GM21360 (cell line): ENCODE measurements at regions not wholly inside any gene's neighbourhood (a gene's known extent, or its start where the extent isn't known, plus 50 kb on each side); places are given as distances from the start of the nearest gene placed in this dataset.

ENCODE experiments used
- ATAC-seq: cut with Tn5 transposase; IDR thresholded peaks from one replicate; pipeline ENCODE4 v1.9.1; 2021; ENCODE audit warnings: mild to moderate bottlenecking, moderate library complexity; ENCODE audit not compliant: unreplicated experiment

DNA sequence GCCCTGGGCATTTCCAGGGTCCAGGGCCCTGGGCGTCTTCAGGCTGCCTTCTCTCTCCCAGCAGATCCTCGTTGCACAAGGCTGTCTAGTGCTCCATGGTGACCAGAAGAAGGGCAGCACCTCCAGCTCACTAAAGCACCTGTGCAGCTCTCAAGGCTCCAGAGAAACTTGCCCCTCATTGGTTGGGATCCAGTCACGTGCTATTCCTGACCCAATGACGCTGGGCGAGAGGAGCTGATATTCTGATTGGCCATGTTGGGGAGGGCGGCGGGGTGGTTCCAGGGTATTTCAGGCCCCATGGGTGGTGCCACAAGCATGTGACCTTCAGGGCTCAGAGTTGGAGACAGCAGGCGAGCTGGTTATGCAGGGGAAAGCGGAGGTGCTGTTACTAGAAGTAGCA is 309.1 kb downstream of the TOX3 start:
- no peak for ATAC-seq

DNA sequence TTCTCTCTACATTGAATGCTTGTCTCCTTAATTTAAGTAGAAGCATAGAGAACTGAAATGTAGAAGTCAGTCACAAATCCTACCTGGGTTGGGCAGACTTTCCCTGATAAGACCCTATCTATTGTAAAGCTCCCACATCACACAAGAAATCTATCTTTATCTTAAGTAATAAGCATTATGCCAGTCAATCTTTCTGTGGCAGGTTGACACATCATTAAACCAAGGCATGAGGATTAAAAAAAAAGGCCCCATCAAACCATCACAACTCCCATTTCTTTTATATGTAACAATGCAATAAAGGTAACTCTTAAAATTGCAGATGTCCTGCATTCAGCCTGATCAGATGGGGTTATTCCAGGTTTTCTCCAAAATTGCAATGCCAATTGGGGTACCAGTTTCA is 311.8 kb downstream of the TOX3 start:
- no peak for ATAC-seq

- ATAC-seq = no peak
Measured at GRCh38 chr16:52234626-52235025, 312.3 kb downstream of the TOX3 start.

DNA sequence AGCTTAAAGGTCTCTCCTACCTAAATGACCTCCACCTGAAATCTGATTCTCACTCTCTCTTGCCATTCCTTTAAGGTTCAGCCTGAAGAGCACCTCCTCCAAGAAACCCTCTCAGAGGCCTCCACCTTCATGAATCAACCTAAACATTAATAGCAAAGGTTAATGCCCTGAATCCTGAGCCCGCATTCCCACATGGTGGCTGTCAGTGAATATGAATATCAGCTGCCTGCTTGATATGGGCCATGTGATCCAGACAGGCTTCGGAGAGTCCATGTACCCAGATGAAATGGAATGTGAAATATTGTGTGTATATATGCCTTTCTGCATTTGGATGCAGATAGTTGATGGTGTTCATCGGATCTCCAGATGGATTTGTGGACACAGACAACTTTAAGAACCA is 317.5 kb downstream of the TOX3 start:
- ATAC-seq = no peak

GRCh38 chr16:52227851-52228250 is 319.1 kb downstream of the TOX3 start:
- ATAC-seq = no peak

GRCh38 chr16:52212841-52213240 is 334.1 kb downstream of the TOX3 start:
- no peak for ATAC-seq

DNA sequence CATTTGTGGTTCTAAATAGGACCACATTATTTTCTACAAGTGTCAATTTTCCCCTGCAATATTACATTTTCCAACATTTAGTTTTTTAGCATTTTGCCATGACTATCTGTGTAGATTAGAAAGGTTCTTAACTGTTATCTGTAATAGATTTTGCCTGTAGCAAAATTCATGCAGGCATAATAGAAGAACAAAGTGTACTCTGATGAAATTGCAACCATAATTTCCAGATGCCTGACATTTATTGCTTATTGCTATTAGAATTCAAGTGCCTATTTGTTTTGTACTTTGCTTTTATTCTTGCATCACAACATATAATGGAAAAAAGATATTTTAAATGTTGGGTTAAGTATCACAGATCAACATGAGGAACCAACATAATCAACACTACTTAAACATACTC is 337.7 kb downstream of the TOX3 start:
- ATAC-seq = no peak

DNA sequence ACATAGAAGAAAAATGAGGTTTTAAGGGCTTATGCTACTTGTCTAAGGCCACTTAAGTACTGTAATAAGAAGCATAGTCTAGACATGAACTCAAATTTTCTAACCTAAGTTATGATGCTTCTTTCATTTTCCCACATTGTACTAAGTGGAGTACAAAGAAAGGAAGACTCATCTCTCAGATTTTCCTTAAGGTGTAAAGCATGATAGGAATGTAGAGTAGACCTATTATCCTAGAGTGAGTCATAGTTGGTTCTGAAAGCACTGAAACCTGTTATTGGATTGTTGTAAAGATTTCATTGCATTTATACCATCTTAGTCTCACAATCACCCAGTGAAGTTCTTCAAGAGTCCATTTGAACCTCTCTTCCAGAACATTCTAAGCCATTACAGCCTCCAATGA is 343.8 kb downstream of the TOX3 start:
- no peak for ATAC-seq

DNA sequence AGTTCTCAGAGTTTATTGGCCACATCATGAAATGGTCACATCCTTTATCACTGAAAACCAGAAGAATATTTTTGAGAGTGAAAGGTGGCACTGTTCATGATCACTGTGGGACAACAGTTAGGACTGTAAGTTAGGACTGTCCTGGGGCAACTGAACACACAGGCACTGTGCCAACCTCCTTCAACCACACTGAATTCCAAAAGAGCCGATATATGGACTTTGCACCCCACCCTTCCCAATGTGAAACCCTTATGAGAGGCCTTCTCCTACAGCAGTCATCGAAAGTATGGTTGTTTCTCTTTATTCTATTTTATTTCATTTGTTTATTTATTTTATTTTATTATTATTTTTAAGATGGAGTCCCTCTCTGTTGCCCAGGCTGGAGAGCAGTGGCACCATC is 353.5 kb downstream of the TOX3 start:
- no peak for ATAC-seq

DNA sequence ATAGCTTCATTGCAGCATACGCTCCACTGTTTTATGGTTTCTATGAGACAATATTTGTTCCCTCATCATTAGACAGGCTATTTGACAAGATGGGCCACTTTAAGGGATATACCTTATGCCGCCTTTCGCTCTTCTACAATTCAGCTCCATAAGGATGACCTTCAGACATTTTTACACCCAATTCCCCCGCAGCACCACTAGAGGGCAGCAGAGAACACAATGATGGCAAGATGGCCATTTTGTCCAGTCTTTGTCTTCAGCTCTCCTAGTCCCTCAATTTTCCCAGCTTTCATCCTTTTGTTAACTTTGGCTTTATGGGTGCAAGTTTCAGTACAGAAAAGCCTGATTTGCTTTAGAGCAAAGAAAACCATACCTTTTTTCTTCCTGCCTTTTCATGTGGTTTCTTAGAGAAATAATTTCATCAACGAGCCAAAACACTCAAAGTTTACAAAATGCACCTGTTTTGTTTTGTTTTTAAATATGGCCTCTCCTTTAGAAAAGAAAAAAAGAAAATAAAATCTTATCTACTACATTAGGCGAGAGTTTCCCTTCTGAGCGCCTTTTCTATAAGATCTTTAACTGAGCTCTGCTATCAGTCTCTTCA is 355.3 kb downstream of the TOX3 start:
- ATAC-seq = peak; percentile 66

DNA sequence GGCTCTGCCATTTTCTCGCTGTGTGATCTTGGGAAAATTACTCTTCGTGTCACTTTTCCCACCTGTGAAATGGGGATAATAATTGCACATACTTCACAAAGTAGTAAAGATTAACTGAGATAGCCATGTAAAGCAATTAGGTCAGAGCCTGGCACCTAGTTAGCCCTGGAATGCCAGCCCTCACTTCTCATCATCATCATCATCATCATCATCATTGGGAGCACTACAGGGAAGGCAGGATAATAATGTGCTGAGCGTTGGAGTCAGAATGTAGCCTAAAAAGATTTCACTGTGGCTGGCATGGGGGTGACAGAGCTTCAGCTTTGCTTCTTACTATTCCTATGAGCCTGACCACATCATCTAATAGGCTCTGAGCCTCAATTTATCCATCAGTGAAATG is 362.6 kb downstream of the TOX3 start:
- ATAC-seq = no peak

- no peak for ATAC-seq
Measured at GRCh38 chr16:52182840-52183239, 364.1 kb downstream of the TOX3 start.

DNA sequence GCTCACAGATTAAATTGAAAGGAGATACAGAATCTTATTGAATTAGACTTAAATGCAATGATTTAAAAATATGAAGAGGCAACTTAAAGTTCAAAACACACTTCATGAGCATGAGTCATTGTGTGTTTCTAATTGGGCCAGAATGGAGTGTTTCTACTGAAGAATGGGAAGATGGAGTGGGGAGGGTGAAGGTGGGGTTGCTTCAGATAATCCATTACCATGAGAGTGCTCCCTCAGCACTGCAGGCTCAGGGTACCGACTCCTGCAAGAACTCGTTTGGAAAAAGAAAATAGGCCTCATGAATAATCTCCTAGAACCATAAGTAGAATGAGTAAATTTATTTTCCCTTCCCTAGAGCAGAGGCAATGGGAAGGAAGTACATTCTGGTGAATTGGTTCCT is 372.8 kb downstream of the TOX3 start:
- no peak for ATAC-seq

- ATAC-seq = no peak
Measured at GRCh38 chr16:52171481-52171880, 375.5 kb downstream of the TOX3 start.

- no peak for ATAC-seq
Measured at GRCh38 chr16:52167328-52167727, 379.6 kb downstream of the TOX3 start.

DNA sequence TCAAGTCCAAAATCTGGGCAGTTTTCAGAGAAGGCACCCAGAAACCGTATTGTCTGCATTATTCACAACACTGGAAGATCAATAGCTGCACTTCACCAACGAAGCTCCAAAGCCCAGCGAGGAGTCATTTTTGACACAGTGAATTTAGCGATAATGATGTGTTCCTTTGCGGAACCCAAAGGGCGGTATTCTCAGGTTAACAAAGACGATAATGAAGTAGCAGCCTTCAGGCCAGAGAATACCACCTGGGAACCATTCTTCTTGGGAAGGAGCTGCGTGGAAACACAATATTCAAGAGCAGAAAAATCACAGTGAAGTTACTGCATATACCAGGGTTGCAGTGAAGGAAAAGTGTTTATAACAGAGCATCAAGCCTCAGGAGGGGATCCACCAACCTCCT is 381.0 kb downstream of the TOX3 start:
- ATAC-seq = no peak

- no peak for ATAC-seq
Measured at GRCh38 chr16:52149003-52149402, 397.9 kb downstream of the TOX3 start.

DNA sequence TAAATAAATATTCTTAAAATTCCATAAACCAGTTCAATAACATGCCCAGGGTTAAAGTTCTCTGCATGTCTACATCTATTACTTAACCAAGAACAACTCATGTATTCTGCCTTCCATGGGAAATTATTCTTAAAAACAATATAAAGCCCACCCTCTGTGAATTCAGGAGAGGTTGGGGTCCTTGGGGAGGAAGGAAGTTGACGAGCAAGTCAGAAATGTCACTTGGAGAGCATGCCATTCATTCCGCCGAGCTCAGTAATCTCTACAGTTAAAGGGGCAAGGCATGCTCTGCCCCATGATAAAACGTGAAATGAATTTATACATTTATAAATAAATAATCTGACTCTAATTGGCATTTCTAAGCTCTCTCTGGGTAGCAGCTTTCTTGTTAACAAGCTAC is 405.1 kb downstream of the TOX3 start:
- ATAC-seq = no peak

GRCh38 chr16:52128361-52128760 is 418.6 kb downstream of the TOX3 start:
- no peak for ATAC-seq

- no peak for ATAC-seq
Measured at GRCh38 chr16:52123842-52124241, 423.1 kb downstream of the TOX3 start.

GRCh38 chr16:52123061-52123839 is 423.7 kb downstream of the TOX3 start:
- ATAC-seq = no peak

DNA sequence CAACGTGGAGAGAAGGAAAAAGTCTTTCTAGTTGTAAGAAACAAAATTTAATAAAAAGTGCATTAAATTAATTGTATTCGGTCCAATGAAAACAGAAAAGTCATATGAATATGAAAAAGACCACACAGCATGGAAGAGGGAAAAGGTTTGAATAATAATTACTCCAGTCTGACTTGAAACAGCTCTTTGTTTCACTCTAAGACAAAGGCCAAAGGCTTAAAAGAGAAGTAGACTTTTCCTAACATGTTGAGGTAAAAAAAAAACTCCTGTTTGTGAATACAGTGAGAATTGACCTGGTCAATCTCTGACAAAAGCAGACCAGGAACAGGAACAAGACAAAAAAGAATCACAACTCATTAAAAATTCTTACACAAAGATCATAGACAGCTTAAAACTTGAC is 429.8 kb downstream of the TOX3 start:
- no peak for ATAC-seq

DNA sequence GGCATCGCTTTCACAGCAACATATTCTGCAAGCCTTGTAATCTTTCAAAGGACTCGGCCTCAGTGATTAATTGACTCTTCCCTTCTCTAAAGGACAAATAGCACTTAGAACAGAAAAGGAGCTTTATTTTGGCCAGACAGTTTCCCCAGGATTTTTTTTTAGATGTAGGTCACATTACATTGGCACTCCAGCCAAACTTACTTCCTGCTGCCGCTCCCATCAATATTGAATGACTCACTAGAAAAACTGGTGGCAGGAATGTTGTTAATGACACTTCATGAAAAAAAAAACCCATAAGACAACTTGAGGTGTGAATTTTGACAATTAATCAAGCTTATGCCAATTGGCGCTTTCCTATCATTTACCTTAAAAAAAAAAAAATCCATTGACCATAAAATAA is 432.6 kb downstream of the TOX3 start:
- ATAC-seq = no peak
